CD4-positive, alpha-beta T cell treated with Interleukin-1 beta for 1 hour (primary cell): ENCODE measurements at regions not wholly inside any gene's neighbourhood (a gene's known extent, or its start where the extent isn't known, plus 50 kb on each side); places are given as distances from the start of the nearest gene placed in this dataset.
A peak's percentile ranks its signal among the peaks of the same experiment; 100 is the strongest.
"Not testable (repeated sequence)": the region's sequence is repeated elsewhere in the genome, so short reads cannot be mapped to it uniquely, and the experiment has no call there.

Experiments
- DNase-seq, 2 donors: peaks; one replicate each; pipeline ENCODE4 v3.0.0-alpha.2; 2020 to 2022

GRCh38 chr12:102344691-102345090 is 135.7 kb downstream of the IGF1 start:
- no peak for DNase-seq

- DNase-seq = no peak
Measured at GRCh38 chr12:102343361-102344121, 136.8 kb downstream of the IGF1 start.

DNA sequence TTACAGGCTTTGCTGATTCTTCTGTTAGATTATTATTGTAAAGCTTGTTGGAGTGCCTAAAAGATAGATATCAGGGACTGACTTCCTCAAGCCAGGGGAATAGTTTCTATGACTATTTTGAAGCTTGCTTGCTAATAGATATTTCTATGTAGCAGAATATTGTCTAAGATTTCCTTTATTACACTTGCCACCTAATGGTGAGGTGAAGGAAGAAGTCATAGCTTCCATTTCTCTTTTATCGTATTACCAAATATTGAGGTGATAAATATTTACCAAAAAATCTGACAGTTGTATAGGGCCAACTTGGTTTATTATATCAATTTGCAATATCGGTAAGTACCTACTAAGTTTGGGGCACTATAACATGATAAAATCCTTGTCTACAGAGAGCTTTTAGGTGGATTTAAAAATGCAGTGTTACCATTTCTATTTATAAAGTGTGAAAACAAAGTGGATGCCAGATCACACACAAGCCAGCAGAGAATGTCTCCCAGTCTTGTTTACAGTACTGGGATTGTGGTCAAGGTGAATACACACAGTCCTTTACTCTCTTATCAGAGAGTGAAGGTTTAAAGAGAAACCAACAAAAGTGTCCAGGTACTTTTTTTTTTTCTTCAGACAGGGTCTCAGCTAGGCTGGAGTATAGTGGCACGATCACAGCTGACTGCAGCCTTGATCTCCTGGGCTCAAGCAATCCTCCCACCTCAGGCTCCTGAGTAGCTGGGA is 137.9 kb downstream of the IGF1 start:
- DNase-seq = no peak

GRCh38 chr12:102334765-102335164 is 137.1 kb upstream of the PMCH start:
- no peak for DNase-seq

DNA sequence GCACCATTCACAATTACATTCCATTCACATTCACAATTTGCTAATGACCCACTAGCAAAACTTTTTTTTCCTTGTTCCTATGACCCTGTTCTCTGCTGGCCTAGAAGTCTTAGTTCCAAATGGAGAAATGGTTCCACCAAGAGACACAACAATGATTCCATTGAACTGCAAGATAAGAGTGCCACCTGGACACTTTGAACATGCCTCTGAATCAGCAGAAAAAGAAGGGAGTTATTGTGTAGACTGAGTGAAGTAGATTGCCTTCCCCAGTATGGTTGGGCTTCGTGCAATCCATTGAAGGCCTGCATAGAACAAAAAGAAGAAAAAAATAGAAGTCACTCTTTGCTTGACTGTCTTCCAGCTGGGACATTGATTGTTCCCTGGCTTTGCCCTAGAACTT is 133.8 kb upstream of the PMCH start:
- no peak for DNase-seq

DNA sequence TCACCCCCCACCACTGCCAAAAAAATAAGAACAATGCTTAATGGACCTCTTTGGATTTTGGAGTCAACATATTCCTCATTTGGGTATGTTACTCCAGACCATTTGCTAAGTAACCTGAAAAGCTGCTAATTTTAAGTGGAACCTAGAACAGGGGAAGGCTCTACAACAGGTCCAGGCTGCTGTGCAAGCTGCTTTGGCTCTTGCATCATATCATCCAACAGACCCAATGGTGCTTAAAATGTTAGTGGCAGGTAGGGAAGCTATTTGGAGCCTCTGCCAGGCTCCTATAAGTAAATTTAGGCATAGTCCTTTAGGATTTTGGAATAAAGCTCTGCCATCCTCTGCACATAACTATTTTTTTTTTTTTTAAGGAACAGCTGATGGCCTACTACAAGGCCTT is 132.2 kb upstream of the PMCH start:
- DNase-seq = no peak

GRCh38 chr12:102326982-102327381 is 129.3 kb upstream of the PMCH start:
- DNase-seq = no peak

DNA sequence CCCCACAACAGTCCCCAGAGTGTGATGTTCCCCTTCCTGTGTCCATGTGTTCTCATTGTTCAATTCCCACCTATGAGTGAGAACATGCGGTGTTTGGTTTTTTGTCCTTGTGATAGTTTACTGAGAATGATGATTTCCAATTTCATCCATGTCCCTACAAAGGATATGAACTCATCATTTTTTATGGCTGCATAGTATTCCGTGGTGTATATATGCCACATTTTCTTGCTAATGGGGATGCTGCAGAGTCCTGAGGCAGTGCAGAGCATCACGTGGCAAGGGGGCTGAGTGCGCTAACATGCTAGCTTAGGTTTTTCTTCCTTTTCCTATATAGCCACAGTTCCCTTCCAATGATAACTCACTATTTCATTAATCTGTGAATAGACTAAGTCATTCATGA is 127.5 kb upstream of the PMCH start:
- DNase-seq = not testable (repeated sequence)

DNA sequence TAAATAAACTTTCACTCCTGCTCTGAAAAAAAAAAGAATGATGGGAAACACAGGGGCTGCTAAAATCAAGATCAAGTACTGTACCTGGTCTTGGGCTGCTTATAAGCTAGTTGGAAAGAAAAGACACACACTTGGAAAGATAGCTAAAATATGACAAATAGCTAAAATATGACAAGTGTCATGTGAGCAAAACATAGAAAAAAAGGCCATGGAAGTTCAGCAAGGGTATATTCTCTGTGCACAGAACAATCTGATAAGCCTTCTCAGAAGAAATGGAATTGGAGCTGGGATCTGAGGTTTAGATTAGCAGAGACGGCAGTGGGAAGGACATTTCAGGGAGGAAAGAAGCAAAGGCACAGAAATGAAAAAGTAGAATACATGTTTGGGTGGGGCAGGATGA is 126.2 kb upstream of the PMCH start:
- no peak for DNase-seq

GRCh38 chr12:102322254-102322653 is 124.6 kb upstream of the PMCH start:
- DNase-seq = no peak

DNA sequence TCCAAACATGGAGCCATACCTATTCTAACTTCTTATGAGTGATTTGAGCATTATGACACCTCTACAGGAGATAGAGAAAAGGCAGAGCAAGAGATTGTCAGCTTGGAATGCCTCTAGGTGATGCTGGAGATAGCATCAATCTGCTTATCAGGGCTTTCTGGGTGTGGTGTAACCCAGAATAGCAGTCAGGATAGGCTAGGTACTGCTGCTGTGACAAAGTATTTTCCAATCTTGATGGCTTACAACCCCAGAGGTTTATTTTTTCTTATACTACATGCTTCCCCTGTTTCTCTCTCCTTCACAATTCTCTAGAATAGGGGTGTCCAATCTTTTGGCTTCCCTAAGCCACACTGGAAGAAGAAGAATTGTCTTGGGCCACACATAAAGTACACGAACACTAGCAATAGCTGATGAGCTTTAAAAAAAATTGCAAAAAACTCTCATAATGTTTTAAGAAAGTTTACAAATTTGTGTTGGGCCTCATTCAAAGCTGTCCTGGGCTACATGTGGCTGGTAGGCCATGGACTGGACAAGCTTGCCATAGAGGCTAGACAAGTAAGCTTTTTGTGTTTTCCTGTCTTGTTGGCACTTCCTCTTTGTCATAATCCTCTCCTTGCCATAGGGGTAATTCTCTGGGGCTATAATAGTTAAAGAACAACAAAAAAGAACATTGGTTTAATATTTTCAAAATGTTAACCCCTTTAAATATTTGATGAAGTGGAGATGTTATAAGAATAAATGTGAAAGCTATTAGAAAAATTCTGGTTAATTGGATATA is 123.9 kb upstream of the PMCH start:
- DNase-seq = no peak

- no peak for DNase-seq
Measured at GRCh38 chr12:102317155-102317554, 119.5 kb upstream of the PMCH start.

DNA sequence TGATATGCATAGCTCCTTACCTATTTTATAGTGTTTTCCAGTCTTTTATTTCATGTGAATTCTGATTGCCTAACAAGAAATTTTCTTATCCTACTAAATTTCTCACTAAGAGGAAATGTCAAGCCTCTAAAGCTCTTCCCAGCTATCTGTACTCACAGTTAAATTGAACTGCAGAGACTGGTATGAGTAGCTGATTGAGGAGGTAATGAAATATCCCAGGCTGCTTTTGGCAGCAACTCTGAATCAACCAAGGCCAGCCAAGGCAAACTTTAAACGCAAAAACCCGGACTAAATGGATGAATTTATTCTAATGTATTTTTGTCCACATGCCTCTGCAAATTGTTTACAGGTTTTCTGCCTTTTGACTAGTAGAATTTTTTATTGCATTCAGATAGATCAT is 119.1 kb upstream of the PMCH start:
- DNase-seq = no peak

- DNase-seq = no peak
Measured at GRCh38 chr12:102314821-102315220, 117.2 kb upstream of the PMCH start.

DNA sequence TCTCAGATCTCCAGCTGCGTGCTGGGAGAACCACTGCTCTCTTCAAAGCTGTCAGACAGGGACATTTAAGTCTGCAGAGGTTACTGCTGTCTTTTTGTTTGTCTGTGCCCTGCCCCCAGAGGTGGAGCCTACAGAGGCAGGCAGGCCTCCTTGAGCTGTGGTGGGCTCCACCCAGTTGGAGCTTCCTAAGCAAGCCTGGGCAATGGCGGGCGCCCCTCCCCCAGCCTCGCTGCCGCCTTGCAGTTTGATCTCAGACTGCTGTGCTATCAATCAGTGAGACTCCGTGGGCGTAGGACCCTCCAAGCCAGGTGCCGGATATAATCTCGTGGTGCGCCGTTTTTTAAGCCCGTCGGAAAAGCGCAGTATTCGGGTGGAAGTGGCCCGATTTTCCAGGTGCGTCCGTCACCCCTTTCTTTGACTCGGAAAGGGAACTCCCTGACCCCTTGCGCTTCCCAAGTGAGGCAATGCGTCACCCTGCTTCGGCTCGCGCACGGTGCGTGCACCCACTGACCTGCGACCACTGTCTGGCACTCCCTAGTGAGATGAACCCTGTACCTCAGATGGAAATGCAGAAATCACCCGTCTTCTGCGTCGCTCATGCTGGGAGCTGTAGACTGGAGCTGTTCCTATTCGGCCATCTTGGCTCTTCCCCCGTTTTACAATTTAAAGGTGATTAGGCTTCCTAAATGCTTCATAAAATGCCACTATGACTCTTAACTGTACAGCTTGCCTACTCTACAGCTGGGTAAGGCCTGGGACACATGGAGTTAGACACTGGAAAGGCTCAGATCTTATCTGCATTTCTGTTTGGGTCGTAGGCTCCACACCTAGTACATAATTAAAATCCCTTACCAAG is 115.7 kb upstream of the PMCH start:
- DNase-seq = not testable (repeated sequence)

GRCh38 chr12:102305486-102305885 is 107.9 kb upstream of the PMCH start:
- no peak for DNase-seq

DNA sequence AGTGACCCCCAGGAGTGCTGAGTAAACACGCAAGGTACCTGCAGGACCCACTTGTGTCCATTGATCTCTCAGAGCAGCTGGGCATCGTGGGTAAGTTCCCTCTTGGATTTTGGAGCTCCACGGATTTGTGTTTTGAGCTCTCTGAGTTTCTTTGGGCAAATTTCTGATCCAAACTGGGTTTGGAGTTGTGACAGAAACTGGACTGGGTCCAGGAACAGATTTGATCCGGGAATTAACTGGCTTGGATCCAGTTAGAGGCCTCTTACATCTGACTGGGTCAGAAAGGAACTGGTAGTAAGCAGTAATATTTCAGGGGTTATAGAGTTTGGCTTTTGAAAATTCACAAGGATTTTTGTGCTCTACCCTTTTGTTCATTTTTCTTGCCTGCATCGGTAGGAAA is 107.0 kb upstream of the PMCH start:
- DNase-seq = not testable (repeated sequence)

- no peak for DNase-seq
Measured at GRCh38 chr12:102302553-102302952, 104.9 kb upstream of the PMCH start.

DNA sequence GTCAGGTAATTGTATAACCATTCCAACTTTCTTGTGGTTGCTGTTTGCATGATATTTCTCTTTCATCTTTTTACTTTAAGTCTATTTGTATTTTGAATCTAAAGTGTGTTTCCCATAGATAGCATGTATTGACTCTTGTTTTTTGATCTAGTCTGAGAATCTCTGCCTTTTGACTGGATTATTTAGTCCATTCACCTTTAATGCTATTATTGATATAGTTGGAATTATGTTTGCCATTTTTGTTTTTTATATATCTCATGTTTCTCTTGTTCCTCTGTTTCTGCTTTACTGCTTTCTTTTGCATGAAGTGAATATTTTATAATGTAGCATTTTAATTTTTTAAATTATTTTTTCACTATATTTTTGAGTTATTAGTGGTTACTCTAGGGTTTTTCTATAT is 103.9 kb upstream of the PMCH start:
- DNase-seq = no peak

DNA sequence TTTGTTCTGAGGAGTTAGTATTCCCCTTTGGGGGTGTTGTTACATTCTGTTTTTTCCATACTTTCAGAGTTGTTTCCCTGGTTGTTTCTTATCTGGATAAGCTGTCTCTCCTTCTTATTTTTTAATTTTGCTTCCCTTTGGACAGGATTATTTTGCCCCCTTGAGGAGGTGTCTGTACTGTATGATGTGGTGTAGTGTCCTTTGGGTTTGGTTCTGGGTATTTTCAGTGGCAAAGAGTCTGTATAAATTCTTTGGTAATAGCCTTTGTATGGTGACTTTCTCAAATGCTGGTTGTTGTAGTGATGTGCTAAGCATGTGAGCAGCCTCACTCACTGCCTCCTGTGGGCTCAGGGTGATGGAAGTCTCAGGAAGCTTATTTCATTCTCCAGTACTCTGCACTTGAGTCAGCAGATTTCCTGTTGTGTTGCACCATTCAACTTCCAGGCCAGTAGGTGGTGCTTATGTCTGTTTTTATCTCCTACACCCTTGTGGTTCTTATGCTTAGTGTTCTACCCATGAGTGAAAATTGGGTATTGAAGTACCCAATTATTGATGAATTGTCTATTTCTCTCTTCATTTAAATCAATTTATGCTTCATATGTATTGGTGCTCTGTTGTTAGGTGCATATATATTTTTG is 103.3 kb upstream of the PMCH start:
- DNase-seq = peak in 1 of 2 donors; percentile 2

DNA sequence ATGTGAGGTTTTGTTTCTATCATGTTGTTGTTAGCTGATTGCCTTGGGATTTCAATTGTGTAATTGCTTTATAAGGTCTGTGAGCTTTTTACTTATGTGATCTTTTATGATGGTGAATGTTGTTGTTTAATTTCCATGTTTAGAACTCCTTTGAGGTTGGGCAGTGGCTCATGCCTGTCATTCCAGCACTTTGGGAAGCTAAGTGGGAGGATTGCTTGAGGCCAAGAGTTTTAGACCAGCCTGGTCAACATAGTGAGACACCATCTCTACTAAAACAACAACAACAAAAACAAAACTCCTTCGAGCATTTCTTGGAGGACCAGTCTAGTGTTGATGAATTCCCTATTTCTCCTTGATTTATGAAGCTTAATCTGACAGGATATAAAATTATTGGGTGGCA is 102.1 kb upstream of the PMCH start:
- no peak for DNase-seq

DNA sequence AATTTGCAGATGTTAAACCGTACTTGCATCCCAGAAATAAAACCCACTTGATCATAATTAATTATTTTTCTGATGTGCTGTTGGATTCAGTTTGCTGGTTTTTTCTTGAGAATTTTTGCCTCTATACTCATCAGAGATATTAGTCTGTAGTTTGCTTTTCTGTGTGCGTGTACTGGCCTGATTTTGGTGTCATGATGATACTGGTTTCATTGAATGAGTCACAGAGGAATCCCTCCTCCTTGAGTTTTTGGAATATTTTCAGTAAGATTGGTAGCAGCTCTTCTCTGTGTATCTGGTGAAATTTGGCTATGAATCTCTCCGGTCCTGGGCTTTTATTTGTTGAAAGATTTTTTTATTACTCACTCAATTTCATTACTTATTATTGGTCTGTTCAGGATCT is 100.4 kb upstream of the PMCH start:
- no peak for DNase-seq
